ENCODE measurements at regions not wholly inside any gene's neighbourhood (a gene's known extent, or its start where the extent isn't known, plus 50 kb on each side); places are given as distances from the start of the nearest gene placed in this dataset.
"Not testable (repeated sequence)": the region's sequence is repeated elsewhere in the genome, so short reads cannot be mapped to it uniquely, and the experiment has no call there.

GRCh38 chr1:229857585-229857984 is 209.5 kb upstream of the GALNT2 start:
- DNase-seq: no peak

GRCh38 chr1:229859026-229859425 is 208.0 kb upstream of the GALNT2 start:
- DNase-seq: no peak

DNA sequence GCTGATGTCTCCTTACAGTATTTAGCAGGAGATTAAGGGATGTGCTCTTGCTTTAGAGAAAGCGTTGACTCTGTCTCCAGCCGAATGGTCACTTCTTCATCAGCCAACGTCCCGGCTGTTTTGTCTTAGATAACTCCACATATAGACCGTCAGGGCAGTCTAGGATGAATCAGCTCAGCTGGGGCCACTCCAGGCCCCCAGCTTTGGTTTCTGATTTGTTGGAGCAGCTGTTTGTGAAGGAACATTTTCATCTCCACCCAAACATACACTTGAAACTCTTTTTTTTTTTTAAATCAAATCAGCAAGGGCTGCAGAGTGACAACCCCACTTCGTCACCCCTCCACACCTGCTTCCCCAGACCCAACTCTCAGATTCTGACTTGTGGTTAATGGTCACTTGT is 206.1 kb upstream of the GALNT2 start:
- DNase-seq: no peak

GRCh38 chr1:229862017-229862774 is 204.8 kb upstream of the GALNT2 start:
- DNase-seq: no peak

DNA sequence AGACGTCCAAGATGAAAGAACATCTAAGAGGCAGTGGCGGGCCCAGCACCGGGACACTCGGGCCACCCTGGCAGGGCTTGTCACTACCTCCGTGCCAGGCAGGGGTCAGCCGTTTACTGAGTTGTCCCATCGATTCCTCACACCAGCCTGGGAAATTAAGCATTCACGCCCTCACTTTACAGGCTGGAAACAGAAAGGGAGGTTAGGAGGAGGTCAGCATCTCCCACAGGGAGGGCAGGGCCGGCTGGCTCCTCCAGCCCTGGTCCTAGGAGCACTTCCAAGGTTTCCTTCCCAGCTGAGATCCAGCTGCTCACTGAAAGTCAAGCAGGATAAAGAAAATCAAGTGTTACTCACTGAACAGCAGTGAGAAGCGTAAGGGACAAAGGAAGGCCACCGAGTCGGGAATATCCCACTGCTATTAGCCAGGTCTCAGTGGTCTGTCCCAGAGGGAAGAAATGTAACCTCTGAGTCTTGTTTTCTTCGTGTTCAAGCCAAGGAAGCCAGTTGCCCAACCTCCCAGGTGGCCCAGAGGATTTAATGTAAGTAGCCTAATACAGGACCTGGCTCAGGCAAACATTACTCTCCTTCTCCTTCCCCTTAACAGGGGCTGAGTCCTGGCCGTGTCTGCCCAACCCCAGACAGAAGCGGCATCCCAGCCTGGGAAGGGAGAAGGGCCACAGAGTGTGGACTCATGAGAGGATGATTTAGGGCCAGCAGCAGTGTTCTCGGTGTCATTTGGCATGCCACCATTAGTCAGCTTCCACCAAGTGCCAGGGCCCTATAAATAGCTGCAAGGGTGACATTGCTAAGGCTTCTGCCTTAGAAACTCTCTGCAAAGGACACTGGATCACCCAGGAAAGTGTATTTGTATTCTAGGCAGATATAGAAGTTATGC is 203.1 kb upstream of the GALNT2 start:
- DNase-seq: no peak

GRCh38 chr1:229864686-229865230 is 202.3 kb upstream of the GALNT2 start:
- DNase-seq: no peak

DNA sequence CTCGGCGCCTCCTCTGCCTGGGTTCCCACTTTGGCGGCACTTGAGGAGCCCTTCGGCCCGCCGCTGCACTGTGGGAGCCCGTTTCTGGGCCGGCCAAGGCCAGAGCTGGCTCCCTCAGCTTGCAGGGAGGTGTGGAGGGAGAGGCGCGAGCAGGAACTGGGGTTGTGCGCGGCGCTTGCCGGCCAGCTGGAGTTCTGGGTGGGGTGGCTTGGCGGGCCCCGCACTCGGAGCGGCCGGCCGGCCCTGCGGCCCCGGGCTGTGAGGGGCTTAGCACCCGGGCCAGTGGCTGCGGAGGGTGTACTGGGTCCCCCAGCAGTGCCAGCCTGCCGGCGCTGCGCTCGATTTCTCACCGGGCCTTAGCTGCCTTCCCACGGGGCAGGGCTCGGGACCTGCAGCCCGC is 201.7 kb upstream of the GALNT2 start:
- not testable (repeated sequence) for DNase-seq

- DNase-seq: no peak
Measured at GRCh38 chr1:229867726-229868125, 199.3 kb upstream of the GALNT2 start.

DNA sequence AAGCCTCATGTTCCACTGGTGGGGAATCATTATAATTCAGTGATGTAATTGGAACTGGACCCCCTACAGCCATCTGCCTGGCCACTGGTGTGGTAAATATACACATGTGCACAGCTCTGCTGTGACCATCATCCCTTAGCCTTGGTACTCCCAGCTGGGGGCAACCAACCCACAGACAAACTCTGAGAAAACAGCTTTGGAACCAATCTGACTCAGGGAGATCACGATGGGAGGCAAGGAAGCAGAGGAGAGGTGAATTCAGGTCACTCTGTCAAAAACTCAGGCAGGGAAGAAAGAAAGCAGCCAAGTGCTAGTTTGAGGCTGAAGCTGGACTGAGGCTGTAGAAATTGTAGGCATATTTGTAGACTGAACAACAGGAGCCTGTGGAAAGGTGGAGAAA is 197.8 kb upstream of the GALNT2 start:
- DNase-seq: no peak

DNA sequence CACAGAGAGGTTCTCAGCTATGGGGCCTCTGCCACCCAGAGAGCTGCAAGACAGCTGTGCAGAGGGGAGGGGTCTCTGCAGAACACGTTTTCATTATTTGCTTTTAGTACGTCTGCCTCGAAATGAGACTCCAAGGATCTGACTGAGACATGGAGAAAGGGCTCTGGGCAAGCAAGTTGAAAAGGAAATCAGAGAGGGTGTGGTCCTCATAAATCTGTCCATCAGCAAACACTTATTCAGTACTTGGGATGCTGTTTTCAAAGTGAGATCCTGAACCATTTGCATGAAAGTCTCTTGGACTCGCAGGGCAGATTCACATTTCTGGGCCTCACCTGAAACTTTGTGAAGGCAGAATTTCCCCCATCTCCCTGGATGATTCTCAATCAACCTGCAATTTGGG is 197.4 kb upstream of the GALNT2 start:
- DNase-seq: no peak

DNA sequence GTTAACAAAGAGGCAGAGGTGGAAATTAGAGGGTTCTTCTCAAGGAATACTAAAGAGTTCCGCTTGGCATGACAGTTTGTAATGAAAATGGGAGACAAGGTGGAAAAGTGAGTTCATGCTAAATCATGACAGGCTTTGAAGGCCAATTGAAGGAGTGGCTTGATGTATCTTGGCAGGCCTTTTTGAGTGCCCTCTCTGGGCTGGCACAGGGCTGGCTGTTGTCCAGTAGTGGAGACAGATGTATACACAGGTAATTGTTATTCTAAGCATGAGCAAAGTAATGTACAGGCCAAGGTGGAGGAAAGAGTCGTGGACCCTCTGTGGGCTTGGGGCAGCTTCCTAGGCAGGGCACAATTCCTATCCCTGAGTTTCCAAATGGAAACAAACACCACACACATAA is 196.7 kb upstream of the GALNT2 start:
- no peak for DNase-seq

DNA sequence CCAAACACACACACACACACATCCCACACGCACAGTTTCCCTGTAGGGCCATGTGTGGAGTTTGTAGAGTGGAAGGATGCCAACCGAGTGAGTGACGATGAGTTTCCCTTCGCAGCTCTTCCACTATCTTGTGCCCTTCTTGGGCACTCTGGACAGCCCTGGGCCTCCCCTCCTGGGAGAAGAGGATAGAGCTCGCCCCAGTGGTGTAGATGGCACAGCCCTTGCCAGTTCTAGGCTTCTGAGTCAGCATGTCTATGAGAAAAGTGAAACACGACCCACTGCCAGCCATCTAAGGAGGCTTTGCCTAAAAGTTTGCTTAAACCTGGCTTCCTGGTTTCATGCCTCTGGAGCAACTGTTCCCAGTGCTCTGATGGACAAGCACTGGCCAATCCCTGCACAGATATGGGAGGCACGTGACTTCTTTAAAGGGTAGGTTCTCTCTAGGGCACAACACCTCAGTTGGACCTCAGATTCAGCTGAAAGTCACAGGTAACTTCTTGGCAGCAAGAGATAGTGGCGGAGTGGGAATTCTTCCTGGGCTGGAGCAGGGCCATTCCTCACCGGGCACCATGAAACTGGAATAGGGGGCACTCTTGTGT is 195.9 kb upstream of the GALNT2 start:
- no peak for DNase-seq

GRCh38 chr1:229874136-229874535 is 192.9 kb upstream of the GALNT2 start:
- no peak for DNase-seq

GRCh38 chr1:229874609-229875008 is 192.4 kb upstream of the GALNT2 start:
- DNase-seq: no peak

DNA sequence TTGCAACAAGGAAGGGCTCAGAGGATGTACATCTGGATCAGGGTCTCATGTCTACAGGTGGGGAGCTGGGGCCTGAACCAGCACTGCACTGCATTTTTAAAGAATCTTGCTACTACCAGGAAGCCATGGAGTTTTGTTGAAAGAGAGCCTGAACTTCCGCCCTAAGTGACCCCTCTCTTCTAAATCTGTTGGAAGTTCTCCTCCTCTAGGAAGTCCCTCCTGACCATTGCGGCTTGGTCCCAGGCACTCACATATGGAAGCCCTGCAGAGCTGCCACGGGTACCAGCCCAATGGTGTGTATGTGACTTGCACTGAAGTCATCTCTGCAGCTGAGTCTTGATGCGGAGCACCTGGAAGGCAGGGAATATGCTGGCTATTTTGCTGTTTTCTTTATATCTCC is 192.0 kb upstream of the GALNT2 start:
- no peak for DNase-seq

- DNase-seq: no peak
Measured at GRCh38 chr1:229879746-229880145, 187.3 kb upstream of the GALNT2 start.

- DNase-seq: no peak
Measured at GRCh38 chr1:229880271-229881170, 186.5 kb upstream of the GALNT2 start.

GRCh38 chr1:229882621-229883020 is 184.4 kb upstream of the GALNT2 start:
- DNase-seq: no peak

DNA sequence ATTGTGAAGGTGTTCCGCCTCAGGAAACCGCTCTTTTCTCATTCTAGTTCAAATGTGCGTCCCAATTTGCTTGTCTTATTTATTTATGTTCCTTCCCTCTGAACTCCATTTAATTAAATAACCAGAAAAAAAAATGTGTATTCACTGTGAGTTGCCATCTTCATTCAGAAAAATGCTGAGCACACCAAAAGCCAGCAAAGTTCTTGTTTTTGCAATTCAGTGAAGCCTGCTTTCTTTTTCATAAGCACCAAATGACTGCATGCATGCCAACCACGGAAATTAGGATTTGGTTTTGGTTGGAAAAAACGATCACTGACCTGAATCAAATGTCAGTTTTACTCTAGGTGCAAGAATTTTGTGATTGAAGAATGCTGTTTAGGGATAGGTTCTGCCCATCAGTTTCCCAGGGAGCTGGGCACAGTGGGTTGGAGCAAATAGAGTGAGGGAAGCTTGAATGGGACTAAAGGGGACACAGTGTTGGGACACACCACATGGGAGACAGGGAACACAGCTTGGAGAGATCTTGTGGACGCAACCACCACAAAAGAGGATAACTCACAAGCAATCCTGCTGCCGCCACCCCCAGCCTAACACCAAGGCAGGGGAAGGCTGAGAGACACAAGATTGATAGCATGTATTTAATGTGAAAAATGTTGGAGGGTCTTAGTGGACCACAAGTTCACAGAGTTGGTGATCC is 183.4 kb upstream of the GALNT2 start:
- DNase-seq: no peak

DNA sequence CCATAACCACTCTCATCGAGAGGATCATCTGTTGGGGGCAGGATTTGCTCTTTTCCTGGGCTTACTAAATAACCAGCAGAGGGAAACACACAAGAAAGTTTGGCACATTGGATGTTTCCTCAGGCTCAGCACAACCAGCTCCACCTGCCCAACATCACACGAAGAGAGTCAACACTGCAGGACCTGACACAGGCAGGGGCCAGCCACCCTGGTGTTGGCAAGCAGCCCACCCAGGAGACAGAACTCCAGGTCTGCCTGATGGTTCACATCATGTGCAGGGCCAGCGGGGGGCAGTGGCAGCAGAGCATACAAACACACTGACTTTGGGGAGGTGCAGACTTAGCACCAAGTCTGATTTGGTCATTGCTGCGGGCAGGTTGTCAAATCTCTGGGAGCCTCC is 182.3 kb upstream of the GALNT2 start:
- DNase-seq: no peak
